ENCODE measurements at regions not wholly inside any gene's neighbourhood (a gene's known extent, or its start where the extent isn't known, plus 50 kb on each side); places are given as distances from the start of the nearest gene placed in this dataset.
A peak's percentile ranks its signal among the peaks of the same experiment; 100 is the strongest.

- ATAC-seq (ENCODE audit: low read depth in 2 of 2) (no peak), DNase-seq (no peak)
- H3K9me3 Mint-ChIP-seq, result peaks cover 0 to 6% (median 3%) of the 10 kb centered on the region in 7 donors
- H3K27me3 Mint-ChIP-seq, result no peaks in the 10 kb centered on the region
- H3K4me1 Mint-ChIP-seq, result no peaks in the 10 kb centered on the region
- H3K27ac Mint-ChIP-seq, result no peak overlapping the region
- no peak overlapping the region for H3K4me3 Mint-ChIP-seq
- no peaks in the 10 kb centered on the region for H3K36me3 Mint-ChIP-seq
These were observed 289.1 kb upstream of the ZNF385D start for GRCh38 chr3:22040150-22040549.

- Mint-ChIP-seq H3K4me3 (no peak overlapping the region), H3K27ac (no peak overlapping the region), H3K27me3 (no peaks in the 10 kb centered on the region), H3K36me3 (no peaks in the 10 kb centered on the region), H3K4me1 (no peaks in the 10 kb centered on the region), H3K9me3 (peaks cover 0 to 16% (median 4%) of the 10 kb centered on the region in 7 donors)
- DNase-seq (no peak), ATAC-seq (ENCODE audit: low read depth in 2 of 2) (no peak)
These were observed 294.9 kb upstream of the ZNF385D start for GRCh38 chr3:22045882-22046281.

GRCh38 chr3:22063500-22063899 lies 312.5 kb upstream of the ZNF385D start:
- no peak for DNase-seq
- Mint-ChIP-seq H3K27me3 (no peaks in the 10 kb centered on the region), H3K9me3 (peaks cover 0 to 9% (median 1%) of the 10 kb centered on the region in 7 donors), H3K36me3 (no peaks in the 10 kb centered on the region), H3K27ac (no peak overlapping the region), H3K4me3 (no peak overlapping the region), H3K4me1 (no peaks in the 10 kb centered on the region)
- ATAC-seq (ENCODE audit: low read depth in 2 of 2), result no peak

- no peak overlapping the region for H3K4me3 Mint-ChIP-seq
- no peaks in the 10 kb centered on the region for H3K4me1 Mint-ChIP-seq
- no peak for DNase-seq
- no peaks in the 10 kb centered on the region for H3K27me3 Mint-ChIP-seq
- no peak for ATAC-seq (ENCODE audit: low read depth in 2 of 2)
- peaks cover 0 to 9% (median 0%) of the 10 kb centered on the region in 7 donors for H3K9me3 Mint-ChIP-seq
- H3K36me3 Mint-ChIP-seq, result no peaks in the 10 kb centered on the region
- no peak overlapping the region for H3K27ac Mint-ChIP-seq
These were observed 317.6 kb upstream of the ZNF385D start for GRCh38 chr3:22068619-22069018.

GRCh38 chr3:22088204-22088603 lies 337.2 kb upstream of the ZNF385D start:
- DNase-seq, result no peak

GRCh38 chr3:22089284-22089683 lies 338.3 kb upstream of the ZNF385D start:
- ATAC-seq (ENCODE audit: low read depth in 2 of 2) (no peak), DNase-seq (no peak)
- Mint-ChIP-seq H3K27me3 (no peaks in the 10 kb centered on the region), H3K4me3 (no peak overlapping the region), H3K27ac (no peak overlapping the region), H3K9me3 (no peaks in the 10 kb centered on the region), H3K36me3 (no peaks in the 10 kb centered on the region), H3K4me1 (peaks cover 0 to 3% (median 0%) of the 10 kb centered on the region in 3 donors)

More at GRCh38 chr3:22088204-22088603, 337.2 kb upstream of the ZNF385D start:
- H3K27ac Mint-ChIP-seq, result no peak overlapping the region
- H3K9me3 Mint-ChIP-seq, result no peaks in the 10 kb centered on the region
- no peaks in the 10 kb centered on the region for H3K36me3 Mint-ChIP-seq
- no peak overlapping the region for H3K4me3 Mint-ChIP-seq
- peaks cover 0 to 4% (median 0%) of the 10 kb centered on the region in 3 donors for H3K27me3 Mint-ChIP-seq
- peaks cover 0 to 3% (median 0%) of the 10 kb centered on the region in 3 donors for H3K4me1 Mint-ChIP-seq
- ATAC-seq (ENCODE audit: low read depth in 2 of 2), result no peak

- Mint-ChIP-seq H3K27me3 (peaks cover 0 to 4% (median 0%) of the 10 kb centered on the region in 3 donors), H3K4me3 (no peak overlapping the region), H3K36me3 (no peaks in the 10 kb centered on the region), H3K9me3 (no peaks in the 10 kb centered on the region), H3K4me1 (peaks cover 0 to 3% (median 0%) of the 10 kb centered on the region in 3 donors), H3K27ac (no peak overlapping the region)
- DNase-seq (no peak), ATAC-seq (ENCODE audit: low read depth in 2 of 2) (no peak)
These were observed 340.3 kb upstream of the ZNF385D start for GRCh38 chr3:22091329-22091728.

- H3K27me3 Mint-ChIP-seq, result peaks cover 0 to 7% (median 0%) of the 10 kb centered on the region in 3 donors
- ATAC-seq (ENCODE audit: low read depth in 2 of 2) (no peak), DNase-seq (no peak)
These were observed 347.0 kb upstream of the ZNF385D start for GRCh38 chr3:22098021-22098420.

GRCh38 chr3:22101351-22101750 lies 350.3 kb upstream of the ZNF385D start:
- Mint-ChIP-seq H3K27ac (no peak overlapping the region), H3K27me3 (peaks cover 0 to 3% (median 0%) of the 10 kb centered on the region in 3 donors), H3K36me3 (no peaks in the 10 kb centered on the region), H3K4me3 (no peak overlapping the region), H3K9me3 (peaks cover 0 to 4% (median 2%) of the 10 kb centered on the region in 7 donors), H3K4me1 (no peaks in the 10 kb centered on the region)
- DNase-seq (no peak), ATAC-seq (ENCODE audit: low read depth in 2 of 2) (no peak)

More at GRCh38 chr3:22098021-22098420, 347.0 kb upstream of the ZNF385D start:
- H3K36me3 Mint-ChIP-seq, result no peaks in the 10 kb centered on the region
- H3K9me3 Mint-ChIP-seq, result peaks cover 0 to 4% (median 2%) of the 10 kb centered on the region in 7 donors
- H3K4me3 Mint-ChIP-seq, result no peak overlapping the region
- H3K4me1 Mint-ChIP-seq, result no peaks in the 10 kb centered on the region
- no peak overlapping the region for H3K27ac Mint-ChIP-seq

GRCh38 chr3:22101811-22102210 lies 350.8 kb upstream of the ZNF385D start:
- H3K27ac Mint-ChIP-seq, result no peak overlapping the region
- H3K27me3 Mint-ChIP-seq, result no peaks in the 10 kb centered on the region
- H3K36me3 Mint-ChIP-seq, result no peaks in the 10 kb centered on the region
- peaks cover 0 to 4% (median 2%) of the 10 kb centered on the region in 7 donors for H3K9me3 Mint-ChIP-seq
- H3K4me1 Mint-ChIP-seq, result no peaks in the 10 kb centered on the region
- H3K4me3 Mint-ChIP-seq, result no peak overlapping the region
- ATAC-seq (ENCODE audit: low read depth in 2 of 2) (no peak), DNase-seq (no peak)

GRCh38 chr3:22103423-22103822 lies 352.4 kb upstream of the ZNF385D start:
- H3K9me3 Mint-ChIP-seq, result peaks cover 0 to 4% (median 2%) of the 10 kb centered on the region in 7 donors
- DNase-seq (no peak), ATAC-seq (ENCODE audit: low read depth in 2 of 2) (no peak)
- H3K4me3 Mint-ChIP-seq, result no peak overlapping the region
- no peaks in the 10 kb centered on the region for H3K36me3 Mint-ChIP-seq
- H3K27me3 Mint-ChIP-seq, result no peaks in the 10 kb centered on the region
- no peaks in the 10 kb centered on the region for H3K4me1 Mint-ChIP-seq
- H3K27ac Mint-ChIP-seq, result no peak overlapping the region

- DNase-seq (no peak), ATAC-seq (ENCODE audit: low read depth in 2 of 2) (no peak)
- Mint-ChIP-seq H3K9me3 (peaks cover 0 to 2% (median 0%) of the 10 kb centered on the region in 7 donors), H3K4me1 (no peaks in the 10 kb centered on the region), H3K27me3 (no peaks in the 10 kb centered on the region), H3K4me3 (peak overlapping the region in 1 of 8 donors; percentile 23), H3K27ac (no peak overlapping the region), H3K36me3 (no peaks in the 10 kb centered on the region)
These were observed 355.3 kb upstream of the ZNF385D start for GRCh38 chr3:22106213-22106896.

GRCh38 chr3:22111226-22111625 lies 360.2 kb upstream of the ZNF385D start:
- no peaks in the 10 kb centered on the region for H3K27me3 Mint-ChIP-seq
- no peaks in the 10 kb centered on the region for H3K4me1 Mint-ChIP-seq
- no peak overlapping the region for H3K4me3 Mint-ChIP-seq
- ATAC-seq (ENCODE audit: low read depth in 2 of 2) (no peak), DNase-seq (no peak)
- no peaks in the 10 kb centered on the region for H3K36me3 Mint-ChIP-seq
- no peak overlapping the region for H3K27ac Mint-ChIP-seq
- H3K9me3 Mint-ChIP-seq, result peaks cover 0 to 2% (median 0%) of the 10 kb centered on the region in 7 donors

- Mint-ChIP-seq H3K36me3 (no peaks in the 10 kb centered on the region), H3K4me3 (no peak overlapping the region), H3K4me1 (no peaks in the 10 kb centered on the region)
These were observed 362.4 kb upstream of the ZNF385D start for GRCh38 chr3:22113453-22113852.

More at GRCh38 chr3:22113453-22113852, 362.4 kb upstream of the ZNF385D start:
- DNase-seq, result no peak
- ATAC-seq (ENCODE audit: low read depth in 2 of 2), result no peak
- H3K27ac Mint-ChIP-seq, result no peak overlapping the region
- no peaks in the 10 kb centered on the region for H3K27me3 Mint-ChIP-seq
- peaks cover 0 to 2% (median 0%) of the 10 kb centered on the region in 7 donors for H3K9me3 Mint-ChIP-seq
